NCI-H345 treated with DMSO at 0.1 percent for 48 hours (cell line): ENCODE measurements at regions not wholly inside any gene's neighbourhood (a gene's known extent, or its start where the extent isn't known, plus 50 kb on each side); places are given as distances from the start of the nearest gene placed in this dataset.

ENCODE experiments used
- DNase-seq: peaks from one replicate; lab custom pipeline; 2025; ENCODE audit not compliant: unreplicated experiment; lab: John Stamatoyannopoulos, UW

DNA sequence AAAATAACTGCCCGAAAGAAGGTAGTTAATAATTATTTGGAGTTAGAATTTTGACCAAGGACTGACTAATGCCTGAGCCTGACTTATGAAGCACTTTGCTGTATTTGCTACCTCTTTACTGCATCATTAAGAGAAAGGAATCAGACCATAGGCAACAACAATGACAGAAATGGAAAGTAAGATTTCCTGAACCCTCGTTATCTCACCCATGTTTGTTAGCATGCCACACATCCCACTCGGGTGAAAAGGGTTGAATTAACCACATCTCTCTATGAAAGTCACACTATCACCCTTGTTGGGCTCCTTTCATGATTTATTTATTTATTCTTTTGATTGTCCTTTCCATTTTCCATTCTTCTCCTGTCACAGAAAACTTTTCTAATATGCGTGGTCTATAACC is 59.6 kb downstream of the OLIG3 start:
- no peak for DNase-seq

DNA sequence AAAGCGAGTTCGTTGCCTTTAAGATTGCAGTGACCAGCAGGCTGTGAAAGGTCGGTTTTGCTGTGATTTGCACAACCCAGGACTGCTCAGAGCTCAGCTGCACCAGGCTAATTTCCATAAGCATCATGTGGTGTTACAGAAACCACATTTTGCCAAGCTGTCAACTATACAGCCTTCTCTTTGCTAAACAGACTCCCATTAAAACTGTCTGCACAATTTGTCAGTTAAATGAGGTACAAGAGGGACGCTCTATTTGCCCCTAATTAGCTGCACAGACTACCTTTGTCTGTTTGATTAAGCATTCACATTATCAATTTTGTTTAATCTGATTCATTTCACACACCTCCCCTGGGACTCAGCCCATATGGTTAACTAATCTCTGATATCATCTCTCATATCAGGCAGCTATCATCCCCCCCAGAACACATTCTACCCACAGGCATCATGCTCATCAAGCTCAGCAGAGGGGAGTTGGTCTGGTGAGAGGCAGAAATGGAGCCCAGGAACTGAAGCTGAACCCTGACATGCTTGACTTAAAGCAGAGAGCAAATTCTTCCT is 62.1 kb downstream of the OLIG3 start:
- no peak for DNase-seq

DNA sequence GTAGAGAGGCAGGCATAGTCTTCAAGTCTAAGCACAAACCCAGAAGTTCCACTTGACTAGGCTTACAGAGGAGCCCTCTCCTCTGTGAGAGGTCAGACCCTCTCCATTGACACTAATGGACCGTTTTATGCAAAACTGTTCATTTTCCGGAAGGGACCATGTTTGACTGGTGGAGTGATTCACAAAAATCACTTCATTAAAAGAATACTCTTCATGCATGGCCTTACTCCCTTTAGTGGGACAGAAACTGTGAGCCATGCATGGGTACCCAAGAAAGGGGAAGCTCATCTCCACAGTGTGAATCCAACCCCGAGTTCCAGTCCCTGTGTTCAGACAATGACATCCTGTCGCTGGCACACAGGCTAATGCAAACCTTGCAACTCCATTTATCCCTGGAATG is 63.2 kb downstream of the OLIG3 start:
- DNase-seq = no peak

GRCh38 chr6:137427656-137428290 is 66.4 kb downstream of the OLIG3 start:
- no peak for DNase-seq

GRCh38 chr6:137426007-137426689 is 68.0 kb downstream of the OLIG3 start:
- DNase-seq = no peak

DNA sequence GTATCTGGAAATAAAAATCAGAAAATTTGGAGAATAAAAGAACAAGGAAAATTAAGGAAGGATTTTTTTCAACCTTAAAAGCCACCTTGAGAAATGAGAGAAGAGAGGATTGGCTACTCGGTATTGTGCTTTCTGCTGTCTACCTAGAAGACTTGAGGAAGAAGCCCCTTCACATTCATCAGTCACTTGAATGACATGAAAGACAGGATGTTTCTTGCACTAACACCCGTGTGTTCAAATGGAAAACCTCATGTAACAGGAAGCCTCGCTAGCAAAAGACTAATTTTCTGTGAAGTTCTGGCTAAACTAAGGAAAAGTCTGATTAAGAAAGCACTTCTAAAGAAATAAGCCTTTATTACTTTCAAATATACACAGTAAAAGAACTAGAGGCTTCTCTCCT is 69.9 kb downstream of the OLIG3 start:
- DNase-seq = no peak

GRCh38 chr6:137423451-137424168 is 70.6 kb downstream of the OLIG3 start:
- no peak for DNase-seq

- DNase-seq = no peak
Observed at GRCh38 chr6:137417396-137417795, 76.8 kb downstream of the OLIG3 start.

GRCh38 chr6:137416376-137417109 is 77.7 kb downstream of the OLIG3 start:
- DNase-seq = no peak

GRCh38 chr6:137415834-137416190 is 78.4 kb downstream of the OLIG3 start:
- no peak for DNase-seq

DNA sequence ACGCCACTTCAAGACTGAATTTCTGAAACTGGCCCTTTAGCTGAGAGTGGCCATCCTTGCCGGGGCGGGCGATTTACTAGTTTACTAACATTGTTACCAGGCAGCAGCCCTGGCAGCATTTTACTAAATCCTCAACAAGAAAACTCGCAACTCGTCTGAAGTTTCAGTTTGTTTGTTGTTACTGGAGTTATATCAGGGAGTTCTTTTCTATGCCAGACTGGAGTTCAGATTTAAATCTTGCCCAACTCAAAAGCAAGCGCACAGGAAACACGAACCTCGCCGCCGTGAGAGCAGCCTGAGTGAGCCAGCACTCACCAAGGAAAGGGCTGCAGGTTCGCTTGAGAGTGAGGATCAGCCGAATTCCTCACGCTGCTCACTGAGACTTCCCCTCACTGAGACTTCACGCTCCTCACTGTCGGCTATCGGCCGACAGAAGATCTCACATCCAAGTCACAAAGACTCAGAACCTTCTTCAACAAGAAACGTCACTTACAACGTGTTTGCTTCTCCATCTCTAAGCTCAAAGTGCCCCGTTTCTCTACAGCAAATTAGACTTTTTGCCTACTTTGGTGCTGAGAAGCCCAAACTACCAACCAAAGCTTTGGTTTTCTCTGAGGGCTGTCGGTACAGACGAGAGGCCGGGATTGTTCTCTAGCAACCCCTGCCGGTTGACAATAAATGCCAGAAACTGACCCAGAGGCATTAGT is 78.9 kb downstream of the OLIG3 start:
- no peak for DNase-seq

- DNase-seq = no peak
Observed at GRCh38 chr6:137414599-137414998, 79.6 kb downstream of the OLIG3 start.

- DNase-seq = no peak
Observed at GRCh38 chr6:137413482-137413881, 80.7 kb downstream of the OLIG3 start.

GRCh38 chr6:137412562-137412961 is 81.6 kb downstream of the OLIG3 start:
- DNase-seq = no peak

GRCh38 chr6:137409266-137409777 is 84.9 kb downstream of the OLIG3 start:
- DNase-seq = no peak

DNA sequence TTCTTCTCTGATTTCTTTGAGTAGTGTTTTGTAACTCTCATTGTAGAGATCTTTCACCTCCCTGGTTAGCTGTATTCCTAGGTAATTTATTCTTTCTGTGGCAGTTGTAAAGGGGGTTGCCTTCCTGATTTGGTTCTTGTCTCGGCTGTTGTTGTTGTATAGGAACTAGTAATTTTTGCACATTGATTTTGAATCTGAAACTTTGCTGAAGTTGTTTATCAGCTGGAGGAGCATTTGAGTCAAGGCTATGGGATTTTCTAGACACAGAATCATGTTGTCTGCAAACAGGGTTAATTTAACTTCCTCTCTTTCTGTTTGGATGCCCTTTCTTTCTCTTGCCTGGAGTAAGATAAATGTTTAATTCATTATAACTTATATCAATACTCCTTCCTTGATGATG is 86.4 kb downstream of the OLIG3 start:
- DNase-seq = no peak

- no peak for DNase-seq
Observed at GRCh38 chr6:137405806-137406205, 88.4 kb downstream of the OLIG3 start.

DNA sequence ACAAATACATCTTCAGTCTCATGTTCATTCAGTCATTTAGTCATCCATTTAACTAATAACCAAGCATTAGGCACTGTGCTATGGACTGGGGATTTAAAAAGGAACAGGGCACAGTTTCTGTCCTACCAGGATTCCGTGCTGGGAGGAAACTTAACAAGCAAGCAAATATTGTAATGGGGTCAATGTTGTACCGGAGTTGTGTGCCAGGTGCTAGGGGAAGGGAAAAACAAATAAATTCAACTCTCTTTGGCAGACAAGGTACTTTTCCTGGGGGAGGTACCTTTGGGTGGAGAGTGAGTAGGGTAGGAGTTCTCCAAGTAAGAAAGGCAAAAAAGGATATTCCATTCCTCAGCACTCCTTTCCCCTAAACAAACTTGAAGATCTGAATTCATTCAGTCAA is 90.3 kb downstream of the OLIG3 start:
- no peak for DNase-seq

- DNase-seq = no peak
Observed at GRCh38 chr6:137403443-137403842, 90.8 kb downstream of the OLIG3 start.

DNA sequence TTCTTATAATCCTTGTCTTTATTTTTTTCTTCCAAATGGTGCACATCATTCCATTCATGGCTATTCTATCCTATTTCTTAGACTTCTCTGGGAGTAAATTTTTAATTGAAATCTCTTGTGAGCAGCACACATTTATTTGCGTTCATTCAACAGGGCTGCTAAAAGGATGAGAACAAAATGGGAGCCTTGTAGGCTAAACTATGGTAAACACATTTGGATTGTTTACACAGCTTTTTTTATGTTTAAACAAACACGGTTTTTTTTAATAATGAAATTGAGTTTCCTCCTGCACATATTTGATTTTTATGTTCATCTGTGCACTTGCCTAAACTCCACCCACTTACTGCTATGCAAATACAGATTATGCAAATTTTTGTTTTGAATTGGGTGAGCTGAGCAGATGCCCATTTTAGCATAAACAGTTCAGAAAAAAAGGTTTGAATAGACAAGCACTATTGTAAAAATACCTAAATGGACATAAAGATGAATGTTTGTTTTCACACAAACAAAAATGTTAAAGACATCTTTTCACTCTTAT is 92.0 kb downstream of the OLIG3 start:
- no peak for DNase-seq
